H9 (cell line): ENCODE measurements at regions not wholly inside any gene's neighbourhood (a gene's known extent, or its start where the extent isn't known, plus 50 kb on each side); places are given as distances from the start of the nearest gene placed in this dataset.

ENCODE experiments used
- DNase-seq: peaks from one replicate; pipeline ENCODE4 v3.0.0-alpha.2; 2017
- H2AFZ ChIP-seq: one replicate; pipeline ENCODE4 v1.6.1; 2013; ENCODE audit warnings: mild to moderate bottlenecking, low read length, control low read depth, moderate library complexity
- H2AK5ac ChIP-seq: 2 replicates; pipeline ENCODE4 v1.6.1; 2013; ENCODE audit warnings: low read length, control low read depth, mixed read lengths; ENCODE audit not compliant: insufficient read length
- H2BK120ac ChIP-seq: one replicate; pipeline ENCODE4 v1.6.1; 2013; ENCODE audit warnings: low read depth, mild to moderate bottlenecking, low read length, control low read depth, inconsistent platforms; ENCODE audit not compliant: poor library complexity, severe bottlenecking
- H2BK12ac ChIP-seq: 2 replicates; pipeline ENCODE4 v1.6.1; 2013; ENCODE audit warnings: low read length, control low read depth, mixed read lengths, low read depth; ENCODE audit not compliant: insufficient read length
- H2BK15ac ChIP-seq: 2 replicates; pipeline ENCODE4 v1.6.1; 2013; ENCODE audit warnings: low read depth, low read length, control low read depth
- H2BK20ac ChIP-seq: one replicate; pipeline ENCODE4 v1.6.1; 2013; ENCODE audit warnings: low read depth, mild to moderate bottlenecking, low read length, control low read depth, inconsistent platforms; ENCODE audit not compliant: poor library complexity, severe bottlenecking
- H2BK5ac ChIP-seq: 2 replicates; pipeline ENCODE4 v1.6.1; 2013; ENCODE audit warnings: low read length, control low read depth, mixed read lengths; ENCODE audit not compliant: insufficient read length
- H3K14ac ChIP-seq: 2 replicates; pipeline ENCODE4 v1.6.1; 2013; ENCODE audit warnings: low read length, control low read depth; ENCODE audit not compliant: insufficient read depth
- H3K18ac ChIP-seq: 2 replicates; pipeline ENCODE4 v1.6.1; 2013; ENCODE audit warnings: low read depth, mild to moderate bottlenecking, mixed read lengths, low read length, control low read depth; ENCODE audit not compliant: insufficient read length
- H3K23ac ChIP-seq: 2 replicates; pipeline ENCODE4 v1.6.1; 2013; ENCODE audit warnings: low read length, control low read depth, mixed read lengths, low read depth; ENCODE audit not compliant: insufficient read length
- H3K23me2 ChIP-seq: 2 replicates; pipeline ENCODE4 v1.6.1; 2013; ENCODE audit warnings: low read depth, mild to moderate bottlenecking, mixed read lengths, low read length, control low read depth; ENCODE audit not compliant: insufficient read length, poor library complexity, severe bottlenecking
- H3K27ac ChIP-seq: 2 replicates; pipeline ENCODE4 v1.5.1; 2013; ENCODE audit warnings: low read length, control low read depth, mixed read lengths, low read depth; ENCODE audit not compliant: insufficient read length
- H3K27me3 ChIP-seq: 2 replicates; pipeline ENCODE4 v1.6.1; 2013; ENCODE audit warnings: low read length, control low read depth, inconsistent platforms; ENCODE audit not compliant: insufficient read depth
- H3K4ac ChIP-seq: 2 replicates; pipeline ENCODE4 v1.6.1; 2013; ENCODE audit warnings: low read depth, mild to moderate bottlenecking, control low read depth, inconsistent platforms, low read length, moderate library complexity
- H3K4me1 ChIP-seq: 2 replicates; pipeline ENCODE4 v1.6.1; 2013; ENCODE audit warnings: low read length, control low read depth, inconsistent platforms; ENCODE audit not compliant: insufficient read depth
- H3K4me2 ChIP-seq: 2 replicates; pipeline ENCODE4 v1.6.1; 2013; ENCODE audit warnings: low read length, control low read depth, mixed read lengths; ENCODE audit not compliant: insufficient read length, insufficient read depth
- H3K56ac ChIP-seq: 2 replicates; pipeline ENCODE4 v1.6.1; 2013; ENCODE audit warnings: low read depth, mild to moderate bottlenecking, mixed read lengths, low read length, control low read depth; ENCODE audit not compliant: insufficient read length
- H3K79me1 ChIP-seq: 2 replicates; pipeline ENCODE4 v1.6.1; 2013; ENCODE audit warnings: low read depth, mild to moderate bottlenecking, moderate library complexity, low read length, control low read depth, inconsistent platforms; ENCODE audit not compliant: insufficient read depth, poor library complexity, severe bottlenecking
- H3K79me2 ChIP-seq: 2 replicates; pipeline ENCODE4 v1.6.1; 2013; ENCODE audit warnings: low read length, control low read depth, inconsistent platforms; ENCODE audit not compliant: insufficient read depth
- H3K9ac ChIP-seq: 2 replicates; pipeline ENCODE4 v1.6.1; 2013; ENCODE audit warnings: low read length, control low read depth, mixed read lengths; ENCODE audit not compliant: insufficient read length; ENCODE audit errors: extremely low read depth
- H3K9me3 ChIP-seq: one replicate; pipeline ENCODE4 v1.6.1; 2013; ENCODE audit warnings: low read depth, low read length, inconsistent platforms; ENCODE audit not compliant: control insufficient read depth
- H3T11ph ChIP-seq: one replicate; pipeline ENCODE4 v1.6.1; 2013; ENCODE audit warnings: mild to moderate bottlenecking, low read length, control low read depth, inconsistent platforms
- H4K20me1 ChIP-seq: one replicate; pipeline ENCODE4 v1.6.1; 2013; ENCODE audit not compliant: control insufficient read depth, insufficient read length, insufficient read depth
- H4K5ac ChIP-seq: 2 replicates; pipeline ENCODE4 v1.6.1; 2013; ENCODE audit warnings: low read depth, mild to moderate bottlenecking, mixed read lengths, low read length, control low read depth; ENCODE audit not compliant: insufficient read length
- H4K8ac ChIP-seq: replicated peaks from 2 replicates; pipeline ENCODE4 v1.6.1; 2013; ENCODE audit warnings: low read length, control low read depth, mixed read lengths, low read depth; ENCODE audit not compliant: insufficient read length
- H4K91ac ChIP-seq: 2 replicates; pipeline ENCODE4 v1.6.1; 2013; ENCODE audit warnings: low read depth, mild to moderate bottlenecking, moderate library complexity, mixed read lengths, low read length, control low read depth; ENCODE audit not compliant: insufficient read length
- H3K27ac Mint-ChIP-seq, 3 experiments: 2 replicates in 2 of 3; 3 replicates in 1 of 3; pipeline ENCODE4 v1.8.0; 2020 to 2021; ENCODE audit warnings: mixed read lengths in 3 of 3, mild to moderate bottlenecking in 1 of 3, moderate library complexity in 1 of 3
- H3K27me3 Mint-ChIP-seq: 2 replicates; pipeline ENCODE4 v1.8.0; 2021; ENCODE audit warnings: low read depth, mild to moderate bottlenecking, moderate library complexity, mixed read lengths
- H3K36me3 Mint-ChIP-seq, 3 experiments: 2 replicates in 2 of 3; 3 replicates in 1 of 3; pipeline ENCODE4 v1.8.0; 2020 to 2021; ENCODE audit warnings: low read depth in 3 of 3, mixed read lengths in 3 of 3; ENCODE audit not compliant: insufficient read depth in 1 of 3
- H3K4me1 Mint-ChIP-seq, 2 experiments: 2 replicates each; pipeline ENCODE4 v1.8.0; 2020; ENCODE audit warnings: mixed read lengths in 2 of 2
- H3K4me3 Mint-ChIP-seq, 2 experiments: 2 replicates in 1 of 2; 3 replicates in 1 of 2; pipeline ENCODE4 v1.8.0; 2020 to 2021; ENCODE audit warnings: mild to moderate bottlenecking in 2 of 2, mixed read lengths in 2 of 2, moderate library complexity in 1 of 2
- H3K9me3 Mint-ChIP-seq, 2 experiments: 2 replicates in 1 of 2; 3 replicates in 1 of 2; pipeline ENCODE4 v1.8.0; 2020; ENCODE audit warnings: mild to moderate bottlenecking in 2 of 2, mixed read lengths in 2 of 2, moderate library complexity in 1 of 2
- CTCF ChIP-seq: fragments of 200-600 bp; sonication (generic); conservative IDR thresholded peaks from 3 replicates; pipeline ENCODE4 v1.8.0; 2021; ENCODE audit warnings: antibody characterized with exemption, mild to moderate bottlenecking
- WGBS: extraction: QIAGEN DNeasy Blood & Tissue Kit; methylation state at CpG from one replicate; pipeline ENCODE4 v1.1.7; 2013; ENCODE audit warnings: missing lambda C conversion rate, low lambda C conversion rate, mixed read lengths; ENCODE audit not compliant: insufficient read length; ENCODE audit errors: extremely low coverage; 5-methylcytosine and 5-hydroxymethylcytosine counted together

GRCh38 chr15:39435244-39435643 lies 145.6 kb upstream of the THBS1 start:
- Mint-ChIP-seq H3K9me3 (peaks cover 0 to 3% of the 10 kb centered on the region in 2 experiments; a peak in 1 of 5 replicates), H3K27me3 (no peaks in the 10 kb centered on the region), H3K27ac (no peak overlapping the region), H3K36me3 (peaks cover 0 to 7% (median 0%) of the 10 kb centered on the region in 3 experiments; a peak in 1 of 7 replicates), H3K4me1 (peaks cover 26 to 33% of the 10 kb centered on the region in 2 experiments), H3K4me3 (no peak overlapping the region)
- no peak overlapping the region for H2BK15ac ChIP-seq
- no peak overlapping the region for H2BK5ac ChIP-seq
- H4K5ac ChIP-seq, result no peak overlapping the region
- H2BK12ac ChIP-seq, result no peak overlapping the region
- no peak overlapping the region for H3K4ac ChIP-seq
- H3K79me2 ChIP-seq, result no peaks in the 10 kb centered on the region
- H3K18ac ChIP-seq, result no peak overlapping the region
- no peaks in the 10 kb centered on the region for H3K27me3 ChIP-seq
- no peaks in the 10 kb centered on the region for H4K20me1 ChIP-seq
- H4K91ac ChIP-seq, result no peak overlapping the region
- DNase-seq, result no peak
- no peak overlapping the region for H3K56ac ChIP-seq
- no peak overlapping the region for H2AFZ ChIP-seq
- no peaks in the 10 kb centered on the region for H3K9me3 ChIP-seq
- no peak overlapping the region for H3T11ph ChIP-seq
- no peak overlapping the region for H3K23ac ChIP-seq
- H3K4me2 ChIP-seq, result no peak overlapping the region
- no peak for TF ChIP-seq CTCF
- WGBS, result no CpG with 5 or more reads among the region's 2 CpGs
- H2BK20ac ChIP-seq, result peak overlapping the region; percentile 60
- H3K27ac ChIP-seq, result no peak overlapping the region
- H3K23me2 ChIP-seq, result no peaks in the 10 kb centered on the region
- H3K14ac ChIP-seq, result no peak overlapping the region
- peaks cover 8% of the 10 kb centered on the region; the same call in 1 of the 2 replicates for H3K4me1 ChIP-seq
- H2BK120ac ChIP-seq, result no peak overlapping the region
- no peaks in the 10 kb centered on the region for H3K79me1 ChIP-seq
- no peak overlapping the region for H2AK5ac ChIP-seq
- no peak overlapping the region for H4K8ac ChIP-seq
- H3K9ac ChIP-seq, result no peak overlapping the region
